Stomach smooth muscle (tissue), 2 donors: ENCODE measurements at regions not wholly inside any gene's neighbourhood (a gene's known extent, or its start where the extent isn't known, plus 50 kb on each side); places are given as distances from the start of the nearest gene placed in this dataset.

Experiments used
- H3K27ac ChIP-seq: one replicate; pipeline ENCODE4 v1.7.0; 2013; ENCODE audit warnings: mild to moderate bottlenecking, low read length, inconsistent platforms
- H3K27me3 ChIP-seq, 2 donors: one replicate each; pipeline ENCODE4 v1.7.0; 2013; ENCODE audit warnings: low read length in 2 of 2; ENCODE audit not compliant: insufficient read depth in 2 of 2, control insufficient read depth in 1 of 2
- H3K36me3 ChIP-seq, 2 donors: one replicate each; pipeline ENCODE4 v1.7.0; 2013; ENCODE audit warnings: low read length in 2 of 2; ENCODE audit not compliant: control insufficient read depth in 2 of 2, insufficient read depth in 2 of 2
- H3K4me1 ChIP-seq: one replicate; pipeline ENCODE4 v1.7.0; 2013; ENCODE audit warnings: low read length; ENCODE audit not compliant: control insufficient read depth, insufficient read depth
- H3K4me3 ChIP-seq, 2 donors: one replicate each; pipeline ENCODE4 v1.7.0; 2013; ENCODE audit warnings: low read length in 2 of 2
- H3K9ac ChIP-seq, 2 donors: one replicate each; pipeline ENCODE4 v1.7.0; 2013; ENCODE audit warnings: low read length in 2 of 2, mild to moderate bottlenecking in 1 of 2
- H3K9me3 ChIP-seq, 2 donors: one replicate each; pipeline ENCODE4 v1.7.0; 2013; ENCODE audit warnings: low read length in 2 of 2; ENCODE audit not compliant: control insufficient read depth in 2 of 2
- donor health status: healthy.
- donor health status: Pancreatic carcinoma.

DNA sequence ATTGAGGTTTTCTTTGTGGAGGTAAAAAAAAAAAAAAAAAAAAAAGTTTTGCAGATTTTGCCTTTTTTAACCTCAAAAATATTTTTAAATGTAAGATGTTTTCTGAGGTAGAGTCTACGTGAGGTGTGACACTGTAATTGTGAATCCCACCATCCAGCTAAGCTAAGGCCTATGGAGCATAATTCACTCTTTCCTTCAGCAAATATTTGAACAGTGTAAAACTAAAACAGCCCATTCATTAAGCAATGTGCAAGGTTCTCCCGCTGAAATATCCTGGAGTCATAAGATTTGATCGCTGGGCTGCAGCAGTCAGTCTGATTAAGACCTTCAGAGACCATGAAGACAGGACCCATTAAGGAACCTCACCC lies 105.1 kb downstream of the HNRNPLL start:
- Histone ChIP-seq H3K36me3 (peaks cover 0 to 4% of the 10 kb centered on the region in 2 donors), H3K4me3 (no peak overlapping the region), H3K9ac (no peak overlapping the region), H3K9me3 (peaks cover 4 to 6% of the 10 kb centered on the region in 2 donors), H3K27me3 (no peaks in the 10 kb centered on the region), H3K27ac (no peak overlapping the region), H3K4me1 (peaks cover 31% of the 10 kb centered on the region)

DNA sequence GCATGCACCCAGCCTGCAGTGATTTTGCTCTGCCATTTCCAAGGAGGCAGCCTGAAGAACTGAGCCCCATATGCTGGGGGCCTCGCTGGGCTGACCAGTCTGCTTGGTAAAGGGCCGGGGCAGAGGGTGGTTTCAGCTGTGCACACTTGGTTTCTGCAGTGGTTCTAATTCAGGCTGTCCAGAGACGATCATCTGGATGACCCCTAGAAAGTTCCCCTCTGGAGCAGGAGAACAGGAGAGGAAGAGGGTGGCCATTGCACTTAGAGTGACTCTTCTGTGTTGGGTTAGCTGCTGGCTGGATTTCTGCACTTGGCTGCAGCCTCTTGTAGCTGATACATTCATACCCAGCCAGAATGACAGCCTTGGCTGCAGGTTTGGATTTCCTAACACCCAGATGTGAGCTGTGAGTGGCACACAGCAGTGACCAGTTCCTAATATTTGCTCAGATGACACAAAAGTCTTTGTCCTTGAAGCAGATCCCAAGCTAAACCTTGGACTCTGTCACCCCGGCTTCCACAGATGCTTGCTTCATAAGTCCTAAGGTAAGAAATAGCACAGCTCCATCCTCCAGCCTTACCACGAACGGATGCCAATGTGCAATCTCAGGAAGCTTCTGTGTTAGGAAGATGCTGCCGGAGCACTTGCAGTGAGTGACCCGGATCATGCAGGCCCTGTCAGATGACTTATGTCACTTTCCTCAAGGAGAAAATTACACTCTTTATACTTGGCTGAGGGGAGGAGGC lies 105.6 kb downstream of the HNRNPLL start:
- H3K9ac ChIP-seq: no peak overlapping the region
- H3K4me3 ChIP-seq: no peak overlapping the region
- peaks cover 2 to 3% of the 10 kb centered on the region in 2 donors for H3K9me3 ChIP-seq
- no peaks in the 10 kb centered on the region for H3K27me3 ChIP-seq
- H3K4me1 ChIP-seq: peaks cover 31% of the 10 kb centered on the region
- no peak overlapping the region for H3K27ac ChIP-seq
- peaks cover 0 to 4% of the 10 kb centered on the region in 2 donors for H3K36me3 ChIP-seq

DNA sequence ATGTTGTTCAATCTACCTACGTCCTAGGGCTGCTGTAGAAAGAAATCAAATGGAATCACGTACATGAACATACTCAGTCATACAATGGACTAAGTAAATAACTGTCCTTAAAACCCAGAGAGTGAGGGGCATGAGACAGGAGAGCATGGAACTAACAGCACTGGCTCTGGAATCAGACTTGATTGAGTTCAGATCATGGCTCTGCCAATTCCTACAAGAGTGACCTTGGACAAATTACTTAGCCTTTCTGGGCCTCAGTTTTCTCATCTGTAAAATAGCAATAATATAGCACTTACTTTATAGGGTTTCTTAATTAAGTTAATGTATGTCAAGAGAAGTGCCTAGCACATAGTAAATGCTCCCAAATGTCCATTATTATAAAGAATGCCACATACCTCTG lies 106.8 kb downstream of the HNRNPLL start:
- Histone ChIP-seq H3K9ac (no peak overlapping the region), H3K9me3 (no peaks in the 10 kb centered on the region), H3K27me3 (no peaks in the 10 kb centered on the region), H3K27ac (no peak overlapping the region), H3K4me3 (no peak overlapping the region), H3K4me1 (peaks cover 31% of the 10 kb centered on the region), H3K36me3 (peaks cover 0 to 4% of the 10 kb centered on the region in 2 donors)

DNA sequence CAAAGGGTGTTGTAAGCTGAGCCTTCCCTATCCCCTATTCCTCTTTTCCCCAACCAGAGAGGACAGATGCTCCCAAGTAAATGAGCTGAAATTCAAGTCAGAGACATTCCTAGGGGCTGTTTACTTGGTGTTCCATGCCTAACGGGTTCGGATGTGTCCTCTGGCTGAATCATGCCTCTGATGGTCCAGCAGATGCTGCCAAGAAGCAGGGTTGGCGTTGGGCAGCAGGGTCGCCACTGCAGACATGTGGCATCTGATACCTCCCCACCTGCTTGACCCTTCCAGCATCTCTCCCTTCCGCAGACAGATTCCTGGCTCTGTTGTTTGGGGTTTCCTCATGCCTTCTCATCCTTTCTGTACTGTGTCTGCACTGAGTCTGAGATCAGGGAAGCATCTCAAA lies 108.3 kb downstream of the HNRNPLL start:
- no peak overlapping the region for H3K9ac ChIP-seq
- H3K27me3 ChIP-seq: no peaks in the 10 kb centered on the region
- no peak overlapping the region for H3K4me3 ChIP-seq
- H3K27ac ChIP-seq: no peak overlapping the region
- H3K36me3 ChIP-seq: peaks cover 0 to 4% of the 10 kb centered on the region in 2 donors
- peaks cover 19% of the 10 kb centered on the region for H3K4me1 ChIP-seq
- H3K9me3 ChIP-seq: no peaks in the 10 kb centered on the region

DNA sequence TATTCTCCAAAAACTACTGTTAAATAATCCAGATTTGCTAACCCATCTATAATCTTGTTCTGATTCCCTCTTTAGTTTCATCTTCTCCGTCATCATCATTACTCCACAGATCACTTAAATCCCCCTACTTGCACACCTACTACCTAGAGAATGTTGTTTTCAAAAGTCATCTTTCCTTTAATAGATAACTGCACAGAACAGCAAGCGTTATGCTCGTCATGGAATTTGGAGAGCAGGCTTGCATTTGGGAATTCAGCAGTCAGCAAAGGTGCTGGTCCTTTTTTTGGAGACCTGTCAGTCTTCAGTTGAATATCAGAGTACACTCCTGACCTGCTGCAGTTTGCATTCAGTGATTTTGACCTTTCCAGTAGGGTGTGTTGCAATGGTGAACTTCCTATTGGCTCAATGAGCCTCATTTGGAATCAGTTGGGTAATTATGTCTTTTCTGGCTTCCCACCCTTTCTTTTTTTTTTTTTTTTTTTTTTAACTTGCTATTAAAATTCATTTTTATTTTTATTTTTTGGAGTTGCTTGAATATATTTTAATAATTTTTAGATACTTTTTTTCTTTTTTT lies 110.6 kb downstream of the HNRNPLL start:
- Histone ChIP-seq H3K27ac (no peak overlapping the region), H3K9me3 (no peaks in the 10 kb centered on the region), H3K4me3 (no peak overlapping the region), H3K27me3 (no peaks in the 10 kb centered on the region), H3K9ac (no peak overlapping the region), H3K36me3 (peaks cover 0 to 4% of the 10 kb centered on the region in 2 donors), H3K4me1 (peaks cover 12% of the 10 kb centered on the region)

DNA sequence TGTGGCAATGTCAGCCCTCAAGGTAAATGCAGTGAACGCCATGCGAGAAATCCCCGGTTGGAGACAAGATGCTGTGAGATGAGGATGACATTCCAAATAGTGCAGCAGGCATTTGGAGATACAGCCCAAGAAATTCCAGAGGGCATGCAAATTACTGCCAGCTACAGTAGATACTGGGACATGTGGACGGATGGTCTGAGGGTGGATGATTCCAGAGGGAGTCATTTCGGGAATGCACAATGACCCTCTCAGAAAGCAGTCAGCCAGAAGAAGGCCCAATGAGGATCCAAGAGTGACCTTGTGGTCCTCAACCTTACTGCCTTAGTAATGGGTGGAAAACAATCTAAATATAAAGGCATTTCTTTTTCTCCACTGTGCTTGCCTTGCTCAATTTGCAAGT lies 111.3 kb downstream of the HNRNPLL start:
- Histone ChIP-seq H3K36me3 (peaks cover 0 to 4% of the 10 kb centered on the region in 2 donors), H3K27me3 (no peaks in the 10 kb centered on the region), H3K4me3 (no peak overlapping the region), H3K4me1 (peaks cover 8% of the 10 kb centered on the region), H3K9me3 (no peaks in the 10 kb centered on the region), H3K27ac (no peak overlapping the region), H3K9ac (no peak overlapping the region)

DNA sequence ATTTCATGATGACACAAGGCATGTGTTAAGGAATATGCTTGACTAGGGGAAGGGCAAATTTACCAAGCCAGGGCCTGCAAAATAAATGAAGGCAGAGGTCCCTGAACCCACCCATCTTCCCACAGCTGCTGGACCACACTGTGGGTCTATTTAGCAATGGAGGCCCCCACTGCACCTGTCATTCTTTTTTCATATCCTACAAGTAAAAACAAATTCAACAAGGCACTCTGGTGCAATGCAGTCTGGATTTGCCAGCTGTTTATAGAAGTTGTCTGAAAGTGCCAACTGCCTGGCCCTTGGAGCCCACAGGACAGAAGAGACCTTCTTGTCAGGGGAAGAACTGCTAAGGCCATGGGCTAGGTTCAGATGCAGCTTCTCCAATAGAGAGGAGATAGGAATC lies 112.8 kb upstream of the ATL2 start:
- Histone ChIP-seq H3K4me1 (peaks cover 10% of the 10 kb centered on the region), H3K9me3 (no peaks in the 10 kb centered on the region), H3K36me3 (peaks cover 0 to 2% of the 10 kb centered on the region in 2 donors), H3K9ac (no peak overlapping the region), H3K4me3 (no peak overlapping the region), H3K27ac (no peak overlapping the region), H3K27me3 (no peaks in the 10 kb centered on the region)

DNA sequence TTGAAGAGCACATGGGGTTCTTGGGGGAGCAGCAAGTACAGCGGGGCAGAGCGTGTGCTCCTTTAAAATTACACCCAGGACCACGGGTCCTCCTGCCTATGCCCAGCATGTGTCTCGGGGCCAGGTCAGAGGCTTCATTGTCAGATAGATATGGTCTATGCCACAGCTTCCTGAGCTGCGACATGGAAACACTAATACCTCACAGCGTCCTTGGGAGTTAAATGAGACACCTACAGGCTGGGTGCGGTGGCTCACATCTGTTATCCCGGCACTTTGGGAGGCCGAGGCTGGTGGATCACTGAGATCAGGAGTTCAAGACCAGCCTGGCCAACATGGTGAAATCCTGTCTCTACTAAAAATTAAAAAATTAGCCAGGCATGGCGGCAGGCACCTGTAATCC lies 110.8 kb upstream of the ATL2 start:
- H3K27me3 ChIP-seq: no peaks in the 10 kb centered on the region
- H3K36me3 ChIP-seq: no peaks in the 10 kb centered on the region
- no peak overlapping the region for H3K27ac ChIP-seq
- no peaks in the 10 kb centered on the region for H3K9me3 ChIP-seq
- no peak overlapping the region for H3K9ac ChIP-seq
- peaks cover 15% of the 10 kb centered on the region for H3K4me1 ChIP-seq
- no peak overlapping the region for H3K4me3 ChIP-seq

DNA sequence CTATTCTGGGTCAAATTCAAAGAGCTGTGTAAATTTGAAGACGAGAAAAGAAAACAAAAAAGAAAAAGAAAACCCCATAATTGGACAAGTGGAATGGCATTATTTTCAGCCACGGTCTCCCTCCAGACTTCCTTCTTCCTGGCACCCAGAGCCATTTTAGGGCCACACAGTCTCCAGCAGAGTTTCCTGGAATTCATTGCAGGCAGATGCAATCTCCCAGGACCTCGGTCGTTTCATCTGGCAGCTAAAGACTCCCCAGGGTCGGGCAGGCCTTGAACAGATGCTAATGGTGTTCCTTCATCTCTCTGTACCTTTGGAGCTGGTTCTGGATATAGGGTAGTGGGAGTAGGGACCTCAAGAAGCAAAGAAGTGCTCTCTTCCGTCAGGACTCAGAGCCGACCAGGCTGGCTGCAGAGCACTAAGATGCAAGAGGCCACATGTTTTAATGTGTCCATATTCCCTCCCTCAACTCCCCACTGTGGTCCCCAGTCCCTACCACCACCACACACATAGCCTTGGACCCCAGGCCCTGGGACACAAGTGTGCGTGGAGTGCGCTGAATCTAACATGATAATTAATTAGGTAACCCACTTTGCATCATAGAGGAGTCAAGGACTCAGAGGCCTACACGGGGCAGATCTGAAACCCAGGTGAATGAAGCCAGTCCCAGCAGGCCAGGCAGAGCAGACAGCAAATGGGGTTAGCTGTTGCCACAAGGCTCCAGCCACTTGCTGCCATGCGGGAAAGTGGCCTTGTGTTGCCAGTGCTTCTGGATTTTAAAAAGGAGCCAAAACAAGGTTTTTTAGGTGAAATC lies 109.3 kb upstream of the ATL2 start:
- peaks cover 15% of the 10 kb centered on the region for H3K4me1 ChIP-seq

DNA sequence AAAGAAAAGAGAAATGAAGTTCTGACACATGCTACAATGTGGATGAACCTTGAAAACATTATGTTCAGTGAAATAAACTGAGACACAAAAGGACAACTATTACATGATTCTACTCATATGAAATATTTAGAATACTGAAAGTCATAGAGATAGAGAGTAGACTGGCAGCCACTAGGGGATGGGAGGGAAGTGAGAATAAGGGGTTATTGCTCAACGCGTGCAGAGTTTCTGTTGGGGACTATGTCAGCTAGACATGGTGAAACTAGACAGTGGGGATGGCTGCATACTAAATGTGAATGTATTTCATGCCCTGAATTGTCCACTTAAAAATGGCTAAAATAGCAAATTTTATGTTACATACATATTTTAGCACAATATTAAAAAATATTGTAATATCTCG lies 108.7 kb upstream of the ATL2 start:
- H3K36me3 ChIP-seq: peaks cover 0 to under 1% of the 10 kb centered on the region in 2 donors
- H3K4me3 ChIP-seq: no peak overlapping the region
- H3K9me3 ChIP-seq: peaks cover 2 to 3% of the 10 kb centered on the region in 2 donors
- H3K27ac ChIP-seq: no peak overlapping the region
- no peaks in the 10 kb centered on the region for H3K27me3 ChIP-seq
- H3K4me1 ChIP-seq: peaks cover 15% of the 10 kb centered on the region
- no peak overlapping the region for H3K9ac ChIP-seq

More for the DNA sequence above, 109.3 kb upstream of the ATL2 start:
- Histone ChIP-seq H3K27ac (no peak overlapping the region), H3K9me3 (no peaks in the 10 kb centered on the region), H3K9ac (no peak overlapping the region), H3K27me3 (no peaks in the 10 kb centered on the region), H3K4me3 (no peak overlapping the region), H3K36me3 (no peaks in the 10 kb centered on the region)
